HG02870 (cell line): ENCODE measurements at regions not wholly inside any gene's neighbourhood (a gene's known extent, or its start where the extent isn't known, plus 50 kb on each side); places are given as distances from the start of the nearest gene placed in this dataset.

ENCODE experiments used
- ATAC-seq: cut with Tn5 transposase; IDR thresholded peaks from one replicate; pipeline ENCODE4 v1.9.1; 2021; ENCODE audit warnings: mild to moderate bottlenecking, moderate library complexity; ENCODE audit not compliant: unreplicated experiment

GRCh38 chr6:167537816-167538215 lies 212.9 kb downstream of the TTLL2 start:
- ATAC-seq, result no peak

GRCh38 chr6:167538746-167539145 lies 213.9 kb downstream of the TTLL2 start:
- ATAC-seq, result no peak

- no peak for ATAC-seq
These were observed 215.9 kb downstream of the TTLL2 start for GRCh38 chr6:167540796-167541195.

- ATAC-seq, result no peak
These were observed 216.7 kb downstream of the TTLL2 start for GRCh38 chr6:167541544-167541943.

GRCh38 chr6:167543602-167544497 lies 219.0 kb downstream of the TTLL2 start:
- ATAC-seq, result no peak

GRCh38 chr6:167546611-167547327 lies 221.9 kb downstream of the TTLL2 start:
- no peak for ATAC-seq

- ATAC-seq, result no peak
These were observed 222.4 kb downstream of the TTLL2 start for GRCh38 chr6:167547328-167547692.

- ATAC-seq, result no peak
These were observed 222.9 kb downstream of the TTLL2 start for GRCh38 chr6:167547751-167548150.

GRCh38 chr6:167548451-167548850 lies 223.6 kb downstream of the TTLL2 start:
- no peak for ATAC-seq

- no peak for ATAC-seq
These were observed 224.3 kb downstream of the TTLL2 start for GRCh38 chr6:167549213-167549612.

GRCh38 chr6:167550941-167551627 lies 226.2 kb downstream of the TTLL2 start:
- ATAC-seq, result no peak

- no peak for ATAC-seq
These were observed 226.9 kb downstream of the TTLL2 start for GRCh38 chr6:167551628-167552257.

- ATAC-seq, result no peak
These were observed 227.4 kb downstream of the TTLL2 start for GRCh38 chr6:167552258-167552630.

GRCh38 chr6:167552961-167553735 lies 228.3 kb downstream of the TTLL2 start:
- ATAC-seq, result no peak

GRCh38 chr6:167553736-167554119 lies 228.8 kb downstream of the TTLL2 start:
- ATAC-seq, result no peak

- no peak for ATAC-seq
These were observed 230.0 kb downstream of the TTLL2 start for GRCh38 chr6:167554854-167555253.

GRCh38 chr6:167555836-167556235 lies 230.9 kb downstream of the TTLL2 start:
- ATAC-seq, result no peak

GRCh38 chr6:167557675-167558074 lies 232.8 kb downstream of the TTLL2 start:
- ATAC-seq, result no peak

- no peak for ATAC-seq
These were observed 233.6 kb downstream of the TTLL2 start for GRCh38 chr6:167558246-167559177.
